ENCODE measurements at regions not wholly inside any gene's neighbourhood (a gene's known extent, or its start where the extent isn't known, plus 50 kb on each side); places are given as distances from the start of the nearest gene placed in this dataset.

- TF ChIP-seq POLR2A (IDR thresholded peaks at IDR 0.05) = no peak
- TF ChIP-seq, protein P1, sequence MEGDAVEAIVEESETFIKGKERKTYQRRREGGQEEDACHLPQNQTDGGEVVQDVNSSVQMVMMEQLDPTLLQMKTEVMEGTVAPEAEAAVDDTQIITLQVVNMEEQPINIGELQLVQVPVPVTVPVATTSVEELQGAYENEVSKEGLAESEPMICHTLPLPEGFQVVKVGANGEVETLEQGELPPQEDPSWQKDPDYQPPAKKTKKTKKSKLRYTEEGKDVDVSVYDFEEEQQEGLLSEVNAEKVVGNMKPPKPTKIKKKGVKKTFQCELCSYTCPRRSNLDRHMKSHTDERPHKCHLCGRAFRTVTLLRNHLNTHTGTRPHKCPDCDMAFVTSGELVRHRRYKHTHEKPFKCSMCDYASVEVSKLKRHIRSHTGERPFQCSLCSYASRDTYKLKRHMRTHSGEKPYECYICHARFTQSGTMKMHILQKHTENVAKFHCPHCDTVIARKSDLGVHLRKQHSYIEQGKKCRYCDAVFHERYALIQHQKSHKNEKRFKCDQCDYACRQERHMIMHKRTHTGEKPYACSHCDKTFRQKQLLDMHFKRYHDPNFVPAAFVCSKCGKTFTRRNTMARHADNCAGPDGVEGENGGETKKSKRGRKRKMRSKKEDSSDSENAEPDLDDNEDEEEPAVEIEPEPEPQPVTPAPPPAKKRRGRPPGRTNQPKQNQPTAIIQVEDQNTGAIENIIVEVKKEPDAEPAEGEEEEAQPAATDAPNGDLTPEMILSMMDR (IDR thresholded peaks at IDR 0.05) = no peak
Measured at GRCh38 chr9:12054235-12054634, 639.0 kb upstream of the TYRP1 start.

All from body of pancreas (tissue), 4 donors.